Putamen (tissue), 1 donor: ENCODE measurements at regions not wholly inside any gene's neighbourhood (a gene's known extent, or its start where the extent isn't known, plus 50 kb on each side); places are given as distances from the start of the nearest gene placed in this dataset.
A peak's percentile ranks its signal among the peaks of the same experiment; 100 is the strongest.

Source experiments
- DNase-seq: peaks from one replicate; pipeline ENCODE4 v3.0.0-alpha.2; 2016; ENCODE audit warnings: low spot score

- DNase-seq, result no peak
Measured at GRCh38 chr17:79341816-79342215, 267.2 kb downstream of the ENGASE start.

- DNase-seq, result no peak
Measured at GRCh38 chr17:79341222-79341780, 266.7 kb downstream of the ENGASE start.

GRCh38 chr17:79340333-79341221, 266.0 kb downstream of the ENGASE start:
- DNase-seq, result no peak

- DNase-seq, result peak; percentile 49
Measured at GRCh38 chr17:79339321-79339720, 264.7 kb downstream of the ENGASE start.

- no peak for DNase-seq
Measured at GRCh38 chr17:79338604-79339003, 264.0 kb downstream of the ENGASE start.

- DNase-seq, result no peak
Measured at GRCh38 chr17:79338152-79338551, 263.5 kb downstream of the ENGASE start.

GRCh38 chr17:79337053-79337452, 262.4 kb downstream of the ENGASE start:
- DNase-seq, result no peak

- no peak for DNase-seq
Measured at GRCh38 chr17:79335456-79335855, 260.8 kb downstream of the ENGASE start.

GRCh38 chr17:79332011-79332554, 257.5 kb downstream of the ENGASE start:
- no peak for DNase-seq

- DNase-seq, result no peak
Measured at GRCh38 chr17:79331492-79331891, 256.9 kb downstream of the ENGASE start.

GRCh38 chr17:79330696-79331095, 256.1 kb downstream of the ENGASE start:
- no peak for DNase-seq

- no peak for DNase-seq
Measured at GRCh38 chr17:79330229-79330628, 255.6 kb downstream of the ENGASE start.

- no peak for DNase-seq
Measured at GRCh38 chr17:79326814-79327213, 252.2 kb downstream of the ENGASE start.

GRCh38 chr17:79325709-79326430, 251.2 kb downstream of the ENGASE start:
- no peak for DNase-seq

GRCh38 chr17:79324194-79324593, 249.6 kb downstream of the ENGASE start:
- DNase-seq, result no peak

- DNase-seq, result no peak
Measured at GRCh38 chr17:79323566-79323965, 248.9 kb downstream of the ENGASE start.

GRCh38 chr17:79322211-79323123, 247.8 kb downstream of the ENGASE start:
- no peak for DNase-seq

- DNase-seq, result no peak
Measured at GRCh38 chr17:79320331-79320730, 245.7 kb downstream of the ENGASE start.

- no peak for DNase-seq
Measured at GRCh38 chr17:79317916-79318315, 243.3 kb downstream of the ENGASE start.

GRCh38 chr17:79316805-79317204, 242.2 kb downstream of the ENGASE start:
- DNase-seq, result no peak

- DNase-seq, result no peak
Measured at GRCh38 chr17:79315358-79316105, 240.9 kb downstream of the ENGASE start.
